HG02759 (cell line): ENCODE measurements at regions not wholly inside any gene's neighbourhood (a gene's known extent, or its start where the extent isn't known, plus 50 kb on each side); places are given as distances from the start of the nearest gene placed in this dataset.

Experiments
- ATAC-seq: cut with Tn5 transposase; IDR thresholded peaks from one replicate; pipeline ENCODE4 v1.9.1; 2021; ENCODE audit warnings: mild to moderate bottlenecking, moderate library complexity; ENCODE audit not compliant: unreplicated experiment

DNA sequence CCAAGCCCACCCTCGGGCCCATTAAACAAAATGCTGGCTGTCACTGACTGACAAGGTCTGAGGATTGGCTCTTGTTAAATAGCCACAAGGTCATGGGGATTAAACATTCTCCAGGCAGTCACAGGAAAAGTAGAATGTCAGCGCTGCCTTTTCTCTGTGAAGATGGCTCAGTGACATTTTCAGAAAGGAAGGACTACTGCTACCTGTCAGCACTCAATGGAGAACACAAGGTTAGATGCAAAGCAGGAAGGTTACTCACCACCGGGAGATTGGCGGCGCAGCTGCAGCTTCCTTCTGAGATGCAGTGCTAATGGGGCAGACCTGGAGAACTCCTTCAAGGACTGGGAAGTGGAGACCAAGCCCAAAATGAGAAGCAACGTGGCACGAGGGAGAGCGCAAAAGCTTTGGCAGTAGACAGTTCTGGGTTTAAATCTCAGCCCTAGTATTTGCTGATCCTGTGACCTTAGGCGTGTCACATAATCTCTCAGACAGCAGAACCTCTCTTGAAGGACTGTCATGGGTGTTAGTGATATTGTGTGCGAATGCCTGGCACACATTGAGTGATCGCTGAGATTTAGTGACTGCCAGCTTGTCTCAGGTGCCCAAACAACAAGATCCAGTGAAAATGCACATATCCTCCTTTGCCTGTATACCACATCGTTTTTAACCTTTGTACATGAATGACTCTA, 213.1 kb upstream of the BOD1L1 start:
- ATAC-seq: no peak

DNA sequence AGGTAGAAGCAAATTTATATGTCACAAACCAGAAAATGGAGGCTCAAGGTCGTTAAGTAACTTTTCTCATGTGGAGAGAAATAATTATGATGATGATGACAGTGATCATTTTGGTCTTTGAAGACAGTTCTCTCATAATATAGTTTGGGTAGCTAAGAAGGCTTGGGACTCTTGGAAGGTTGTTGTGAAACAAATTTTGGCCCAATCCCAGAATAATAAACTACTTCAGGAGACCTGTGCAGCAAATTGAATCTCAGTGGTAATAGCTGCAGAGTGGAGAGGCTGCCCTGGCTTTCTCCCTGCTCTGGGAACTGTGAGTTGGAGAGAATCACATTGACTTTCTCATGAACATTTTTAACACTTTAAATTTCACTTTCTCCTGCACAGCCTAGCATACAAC, 217.2 kb upstream of the BOD1L1 start:
- ATAC-seq: no peak

DNA sequence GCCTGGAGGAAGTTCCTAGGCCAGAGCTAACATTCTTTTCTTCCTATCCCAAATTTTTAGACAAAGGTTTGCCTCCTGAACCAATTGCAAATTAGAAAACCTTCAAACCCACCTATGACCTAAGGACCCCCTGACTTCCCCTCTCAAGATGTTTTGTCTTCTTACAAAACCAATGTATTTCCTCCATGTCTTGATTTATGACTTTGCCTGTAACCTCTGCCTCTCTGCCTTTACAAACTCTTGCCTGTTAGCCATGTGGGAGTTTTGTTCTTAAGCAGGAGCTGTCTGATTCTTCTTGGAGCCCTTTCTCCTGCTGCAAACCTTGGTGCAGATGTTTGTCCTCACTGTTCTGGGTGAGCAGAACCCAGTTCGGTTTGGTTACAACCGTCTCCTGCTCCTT, 222.3 kb upstream of the BOD1L1 start:
- ATAC-seq: no peak

DNA sequence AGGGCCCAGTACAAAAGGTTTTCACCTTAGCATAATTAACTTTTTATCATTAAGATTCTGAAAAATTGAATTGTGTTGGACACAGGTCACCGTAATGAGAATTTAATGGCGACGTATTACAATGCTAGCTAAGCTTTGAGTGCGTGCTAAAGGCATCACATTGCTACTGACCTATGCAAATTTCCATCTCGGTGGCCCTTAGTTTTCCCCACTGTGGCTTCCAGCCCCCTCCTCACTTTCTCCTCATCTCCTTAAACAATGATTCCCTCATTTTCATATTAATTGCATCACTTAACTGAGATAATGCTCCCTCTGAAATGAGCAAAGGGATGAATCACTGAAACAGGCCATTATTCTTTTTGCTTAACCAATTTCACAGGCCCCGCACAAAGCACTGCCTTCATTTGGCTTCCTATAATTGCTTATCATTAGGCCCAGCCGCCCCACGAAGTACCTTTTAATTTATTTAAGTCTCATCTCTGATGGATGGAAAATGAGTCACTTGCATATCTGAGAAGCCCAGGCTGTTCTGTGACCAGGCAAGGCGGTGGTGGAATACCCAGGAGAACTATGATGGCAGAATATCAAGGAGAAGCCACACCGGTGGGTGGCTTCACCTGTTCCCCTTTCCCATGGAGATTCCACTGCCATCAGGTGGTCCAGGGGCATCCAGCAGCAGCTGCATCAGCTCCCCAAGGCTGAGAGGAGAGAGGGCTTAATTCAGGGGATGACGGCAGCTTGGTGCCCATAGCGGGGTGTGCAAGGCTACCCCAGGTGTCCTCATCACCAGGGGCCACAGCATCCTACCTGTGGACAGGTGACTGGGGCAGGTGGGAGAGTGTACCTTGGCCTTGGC, 223.8 kb upstream of the BOD1L1 start:
- ATAC-seq: no peak

DNA sequence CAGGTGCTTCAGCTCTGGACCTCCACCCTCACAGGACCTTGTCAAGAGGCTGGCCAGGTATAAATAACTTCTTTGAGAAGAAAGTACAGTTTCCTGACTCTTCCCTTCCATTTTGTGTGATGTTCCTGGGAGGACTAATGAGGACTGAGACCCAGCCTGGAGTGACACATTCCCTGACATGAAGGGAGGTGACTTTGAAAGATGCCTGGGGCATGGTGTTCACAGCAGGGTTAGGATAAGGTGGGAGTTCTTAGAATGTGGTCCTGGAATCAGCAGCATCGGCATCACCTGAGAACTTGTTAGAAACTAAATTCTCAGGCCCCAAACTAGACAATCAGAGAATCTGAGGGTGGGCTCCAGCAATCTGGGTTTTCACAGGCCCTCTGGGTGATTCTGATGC, 224.9 kb upstream of the BOD1L1 start:
- ATAC-seq: no peak

DNA sequence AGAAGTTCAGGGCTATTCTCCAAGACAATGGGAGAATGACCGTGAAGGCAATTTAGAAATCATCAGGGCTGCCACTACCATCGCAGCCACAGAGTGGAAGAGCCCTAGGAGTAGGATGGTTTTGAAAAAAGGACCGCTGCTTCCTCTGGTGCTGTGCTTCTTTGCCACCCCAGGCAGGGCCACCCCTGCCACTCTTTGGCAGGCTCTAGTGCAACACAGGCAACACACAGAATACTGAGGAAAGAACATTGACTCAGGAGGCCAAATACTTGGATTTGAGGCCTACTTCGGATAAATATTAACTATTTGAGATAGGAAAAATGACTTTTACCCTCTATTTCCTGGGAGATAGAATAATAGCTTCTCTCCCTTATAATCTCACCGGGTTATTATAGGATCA, 228.9 kb upstream of the BOD1L1 start:
- no peak for ATAC-seq

DNA sequence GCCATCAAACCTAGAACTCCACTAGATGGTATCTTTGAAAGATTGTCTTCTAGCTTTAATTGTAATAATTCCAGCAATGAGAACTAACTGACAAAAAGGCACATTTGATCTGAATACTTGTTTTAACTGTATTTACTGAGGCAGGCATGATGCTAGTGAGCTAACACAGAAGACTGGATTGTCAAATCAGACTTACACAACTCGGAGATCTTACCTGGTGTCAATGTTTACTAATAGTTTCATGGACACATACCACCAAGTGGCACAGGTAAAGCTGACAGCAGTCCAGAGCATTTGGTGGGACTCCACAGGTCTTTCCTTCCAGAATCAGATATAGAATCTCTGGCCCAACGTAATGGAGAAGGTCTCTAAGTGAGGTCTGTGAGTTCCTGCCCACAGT, 229.9 kb upstream of the BOD1L1 start:
- ATAC-seq: no peak

DNA sequence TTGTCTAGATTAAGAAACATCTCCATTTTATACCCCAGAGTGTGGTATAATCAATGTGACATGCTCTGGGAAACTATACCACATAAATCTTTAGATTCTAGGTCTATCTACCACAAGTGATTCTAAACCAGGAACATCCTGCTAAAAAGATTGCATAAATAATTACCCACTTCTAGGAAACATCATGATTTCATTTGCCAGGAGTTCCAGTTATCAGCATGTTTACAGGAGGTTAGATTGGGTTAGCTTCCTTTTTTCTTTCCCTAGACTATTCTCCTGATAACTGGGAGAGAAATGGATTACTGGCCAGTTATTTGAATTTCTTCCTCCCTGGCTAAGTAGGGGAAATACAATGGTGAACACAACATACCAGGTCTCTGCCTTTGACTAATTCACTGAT, 230.3 kb upstream of the BOD1L1 start:
- no peak for ATAC-seq

DNA sequence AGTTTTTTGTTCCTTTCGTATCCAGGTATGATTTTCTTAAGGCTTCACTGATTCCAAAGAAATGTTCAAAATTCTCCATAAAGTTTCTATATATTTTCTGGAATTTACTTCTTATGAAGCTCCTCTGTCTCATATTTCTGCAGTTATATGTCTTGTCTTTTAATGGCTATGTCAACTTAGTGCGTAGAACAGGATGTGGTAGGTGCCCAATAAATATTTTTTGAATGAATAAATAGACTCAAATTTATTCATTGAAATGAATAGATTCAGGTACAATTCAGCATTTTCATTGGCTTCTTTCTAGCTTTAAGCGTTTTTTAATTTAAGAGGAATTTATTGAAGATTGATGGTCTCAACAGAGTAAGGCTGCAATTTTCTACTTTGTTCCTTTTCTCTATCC, 231.9 kb upstream of the BOD1L1 start:
- no peak for ATAC-seq

DNA sequence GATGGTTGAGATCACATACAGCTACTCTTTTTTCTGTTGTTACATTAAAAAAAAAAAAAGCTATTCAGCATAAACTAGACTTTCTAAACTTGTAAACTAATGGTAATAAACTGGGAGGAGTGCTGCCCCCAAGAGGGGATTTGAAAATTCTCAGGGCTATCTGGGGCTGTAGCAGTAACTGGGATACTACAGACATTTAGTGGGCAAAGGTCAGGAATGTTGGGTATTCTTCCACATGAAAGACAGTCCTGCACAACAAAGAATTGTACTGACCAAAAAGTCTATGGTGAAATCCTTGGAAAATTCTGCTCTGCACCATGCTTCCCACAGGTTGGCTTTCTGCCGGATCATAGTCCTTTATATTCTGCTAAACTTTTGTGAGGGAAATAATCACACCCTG, 232.6 kb upstream of the BOD1L1 start:
- ATAC-seq: no peak

DNA sequence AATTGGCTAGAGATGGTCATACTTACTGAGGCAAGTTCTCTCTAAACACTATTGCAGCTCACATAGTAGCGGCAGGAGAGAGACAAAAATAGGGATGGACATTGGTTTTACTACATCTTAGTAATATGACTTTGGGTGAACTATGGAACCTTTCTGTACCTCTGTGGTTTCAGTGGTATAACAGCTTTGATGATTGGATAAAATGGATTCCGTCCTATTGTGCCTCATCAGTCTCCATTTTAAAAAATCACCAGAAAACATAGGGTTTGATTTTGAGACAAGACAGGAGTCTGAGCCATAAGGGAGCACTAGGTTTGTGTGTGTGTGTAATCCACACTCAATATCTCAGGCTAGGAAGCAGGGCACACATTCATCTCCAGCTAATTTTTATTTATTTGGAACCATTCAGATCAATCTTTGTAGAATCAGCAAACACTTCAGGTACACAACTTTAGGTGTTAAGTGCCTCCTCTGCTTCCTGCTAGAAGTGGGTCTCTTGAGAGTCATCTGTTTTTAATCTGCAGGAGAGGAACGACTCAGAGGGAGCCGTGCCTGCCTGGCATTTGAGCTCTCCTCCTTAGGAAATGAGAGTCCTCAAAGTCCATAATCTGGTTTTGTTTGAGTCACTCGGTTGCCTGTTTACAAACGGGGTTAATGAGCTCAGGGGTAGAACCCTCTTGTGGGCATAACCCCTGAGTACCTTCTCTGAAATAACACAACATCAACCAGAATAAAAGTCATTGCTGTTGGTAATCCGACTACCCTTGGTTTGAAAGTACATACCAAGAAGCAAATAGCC, 238.5 kb upstream of the BOD1L1 start:
- ATAC-seq: no peak

DNA sequence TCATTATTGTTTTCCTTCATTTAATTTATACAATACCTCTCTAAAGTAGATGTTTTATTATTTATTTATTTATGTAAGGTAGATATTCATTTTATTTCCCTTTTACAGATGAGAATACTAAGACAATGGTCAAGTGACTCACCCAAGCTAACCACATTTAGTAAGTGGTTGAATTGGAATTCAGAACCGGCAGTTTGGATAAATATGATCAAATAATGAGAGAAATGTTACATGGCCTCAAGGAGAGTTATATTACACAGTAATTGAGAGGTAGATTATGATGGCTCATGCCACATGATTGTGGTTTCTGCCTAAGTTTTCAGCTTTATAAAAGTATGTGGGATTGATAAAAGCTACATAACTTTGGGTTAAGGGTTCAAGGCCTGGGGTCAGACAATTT, 239.4 kb upstream of the BOD1L1 start:
- no peak for ATAC-seq

DNA sequence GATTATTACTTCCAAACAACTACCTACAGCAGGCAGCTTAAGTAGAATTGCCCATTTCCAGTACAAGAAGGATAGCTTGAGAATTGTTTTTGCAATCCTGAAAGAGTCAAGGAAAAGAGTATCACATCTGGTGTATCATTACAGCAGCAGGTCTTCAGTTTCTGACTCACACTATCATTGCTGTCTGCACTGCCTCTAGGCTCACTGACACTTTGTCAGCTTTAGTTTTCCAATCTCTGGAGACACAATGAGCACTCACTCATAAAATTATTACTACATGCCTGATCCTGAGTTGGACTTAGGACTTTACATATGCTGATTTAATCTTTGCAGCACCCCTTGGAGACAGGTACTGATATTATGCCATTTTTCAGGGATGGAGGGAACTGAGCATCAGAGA, 244.6 kb upstream of the BOD1L1 start:
- no peak for ATAC-seq

DNA sequence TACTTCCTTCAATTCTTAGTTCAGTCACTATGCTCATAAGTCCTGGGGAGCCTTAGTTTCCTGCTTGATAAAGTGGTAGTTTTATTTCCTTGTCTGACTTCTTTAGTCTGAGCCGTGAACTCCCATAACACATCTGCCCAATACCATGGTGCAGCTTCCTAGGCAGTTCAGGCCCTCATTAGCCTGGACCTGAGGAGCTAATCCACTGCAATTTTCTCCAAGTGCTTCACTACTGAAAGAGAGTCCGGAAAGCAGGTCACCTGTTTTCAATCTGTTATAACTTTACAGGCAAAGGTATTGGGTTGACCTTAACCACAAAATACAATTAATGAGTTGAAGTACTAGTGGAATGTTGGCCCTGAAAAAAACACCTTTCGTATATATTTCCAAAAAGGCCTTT, 245.4 kb upstream of the BOD1L1 start:
- ATAC-seq: no peak

DNA sequence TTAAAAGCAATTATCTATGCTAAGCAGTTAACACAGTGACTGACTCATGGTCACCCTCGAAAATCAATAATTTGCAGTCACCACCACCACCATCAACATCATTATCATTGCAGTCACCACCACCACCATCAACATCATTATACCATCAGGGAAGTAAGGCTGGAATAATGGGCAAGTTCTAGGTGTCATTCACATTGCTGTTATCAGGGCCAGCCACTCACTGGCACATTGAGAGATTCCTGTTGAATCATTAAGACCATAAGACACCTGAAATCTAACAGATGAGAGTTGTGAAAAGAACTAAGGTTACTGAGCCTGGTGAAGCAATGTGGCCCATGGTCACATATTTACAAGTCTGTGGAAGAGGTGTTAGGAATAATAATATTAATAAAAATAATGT, 247.7 kb upstream of the BOD1L1 start:
- ATAC-seq: no peak

DNA sequence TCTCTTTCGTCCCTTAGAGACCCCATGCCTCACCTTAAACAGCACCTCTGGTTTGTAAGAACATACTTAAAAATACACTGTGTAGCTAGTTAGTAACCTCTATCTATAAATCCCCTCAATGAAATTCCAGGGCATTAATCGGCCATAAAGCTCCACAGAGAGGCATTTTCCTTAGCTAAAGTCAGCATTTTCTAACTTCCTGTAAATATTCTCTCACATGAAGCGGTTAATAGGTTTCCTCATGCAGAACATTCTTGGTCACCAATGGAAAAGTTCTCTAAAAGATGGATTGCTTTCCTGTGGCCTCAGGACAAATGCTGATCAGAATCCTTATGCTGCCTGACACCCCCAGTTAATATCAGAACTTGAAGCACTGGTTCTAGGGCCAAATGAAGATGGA, 248.6 kb upstream of the BOD1L1 start:
- ATAC-seq: no peak

DNA sequence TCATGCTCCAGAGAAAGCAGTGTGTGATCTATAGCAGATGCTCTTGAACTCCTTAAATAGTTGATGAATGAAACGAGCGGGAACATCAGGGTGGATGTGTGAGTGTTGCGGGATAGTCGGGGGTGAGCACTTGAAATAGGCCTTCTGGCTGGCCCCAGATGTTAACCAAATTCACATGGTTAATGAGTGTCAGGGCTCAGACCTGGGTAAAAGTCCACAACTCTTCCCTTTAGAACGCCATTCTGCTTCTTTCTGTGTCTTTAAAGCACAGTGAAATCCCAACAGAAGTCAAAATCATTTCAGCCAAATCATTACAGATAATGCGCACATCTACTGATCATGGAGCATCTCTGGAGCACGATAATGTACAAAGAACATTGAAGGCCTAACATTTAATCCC, 249.4 kb upstream of the BOD1L1 start:
- no peak for ATAC-seq

DNA sequence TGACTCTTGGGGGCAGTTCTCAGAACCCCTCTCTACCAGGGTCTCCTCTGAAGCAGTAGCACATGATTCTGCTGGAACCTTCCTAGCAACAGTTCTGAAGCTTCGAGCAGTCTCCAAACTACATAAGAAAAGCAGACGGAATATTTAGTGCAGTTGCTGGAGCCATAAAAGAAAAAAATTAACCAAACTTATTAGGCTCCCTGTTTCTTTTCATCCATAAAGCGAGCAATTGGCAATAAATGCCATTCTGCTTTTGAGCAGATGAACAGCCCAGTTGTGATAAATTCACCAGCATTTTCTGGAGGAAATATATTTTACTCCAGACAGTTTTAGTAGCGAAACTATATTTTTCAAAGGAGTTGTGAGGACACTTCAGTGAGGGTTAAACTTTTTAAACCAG, 250.1 kb upstream of the BOD1L1 start:
- ATAC-seq: no peak

DNA sequence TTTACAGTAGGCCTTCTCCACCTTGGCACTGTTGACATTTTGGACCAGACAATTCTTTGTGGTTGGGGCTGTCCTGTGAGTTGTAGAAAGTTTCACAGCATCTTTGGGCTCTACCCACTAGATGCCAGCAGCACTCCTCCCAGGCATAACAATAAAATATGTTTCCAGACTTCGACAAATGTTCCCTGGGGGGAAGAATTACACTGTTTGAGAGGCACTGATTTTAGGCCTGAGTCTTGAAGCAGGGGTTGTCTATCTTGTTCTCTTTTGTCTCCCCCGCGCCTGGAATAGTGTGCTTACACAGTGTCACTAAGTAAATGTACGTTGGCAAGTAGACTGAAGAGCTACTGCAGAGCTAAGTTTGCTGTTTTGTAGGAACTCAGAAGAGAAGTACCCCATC, 254.4 kb upstream of the BOD1L1 start:
- ATAC-seq: no peak

DNA sequence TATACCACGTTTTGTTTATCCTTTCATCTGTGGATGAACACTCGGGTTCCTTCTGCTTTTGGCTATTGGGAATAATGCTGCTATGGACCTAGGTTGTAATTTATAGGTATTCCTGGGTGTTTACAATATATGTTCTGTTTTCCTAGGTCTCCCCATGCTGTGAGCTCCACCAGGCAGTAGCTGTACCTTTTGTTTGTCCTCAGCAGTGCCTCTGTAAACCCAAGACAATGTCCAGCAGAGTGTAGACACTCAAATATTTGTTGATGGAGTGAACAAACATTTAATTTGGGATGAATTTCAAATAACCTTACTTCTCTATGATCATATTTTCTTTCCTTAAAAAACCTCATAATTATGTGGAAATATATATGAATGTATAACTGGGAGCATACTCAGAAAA, 259.5 kb upstream of the BOD1L1 start:
- no peak for ATAC-seq

DNA sequence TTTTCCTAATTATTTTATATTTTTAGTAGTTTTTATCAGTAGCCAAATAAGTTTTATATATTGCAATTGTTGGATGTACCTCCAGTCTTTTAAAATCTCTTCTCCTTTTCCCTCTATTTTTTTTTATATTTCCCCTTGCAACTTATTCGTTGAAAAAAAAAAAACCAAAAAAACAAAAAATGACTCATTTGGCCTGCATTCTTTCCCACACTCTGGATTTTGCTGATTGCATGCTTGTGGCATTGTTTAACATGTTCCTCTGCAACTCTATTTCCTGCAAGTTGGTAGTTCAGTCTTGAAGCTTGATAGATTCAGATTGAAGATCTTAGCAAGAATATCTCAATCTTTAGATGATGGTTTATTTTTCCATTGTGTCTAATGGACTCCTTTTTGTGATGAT, 260.6 kb upstream of the BOD1L1 start:
- ATAC-seq: no peak

DNA sequence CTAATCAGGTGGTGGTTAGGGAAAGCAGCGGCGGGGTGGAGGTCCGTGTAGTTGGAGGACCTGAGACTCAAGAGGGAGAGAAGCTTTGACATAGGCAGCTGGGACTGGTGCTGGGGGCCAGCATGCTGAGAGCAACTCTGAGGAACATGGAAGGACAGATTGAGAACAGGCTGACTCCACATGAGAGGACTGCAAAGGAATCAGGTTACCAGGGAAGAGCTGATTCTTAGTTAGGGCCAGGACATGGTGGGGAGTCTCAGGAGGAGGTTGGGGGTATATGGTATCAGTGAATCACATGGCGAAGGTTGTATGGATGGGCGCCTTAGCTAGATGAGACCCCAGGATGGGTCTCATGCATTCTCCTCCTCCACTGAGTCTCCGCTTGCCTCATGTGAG, 264.0 kb upstream of the BOD1L1 start:
- no peak for ATAC-seq
